ENCODE measurements at regions not wholly inside any gene's neighbourhood (a gene's known extent, or its start where the extent isn't known, plus 50 kb on each side); places are given as distances from the start of the nearest gene placed in this dataset.

GRCh38 chr6:6923605-6924004 is 184.2 kb upstream of the RREB1 start:
- TF ChIP-seq CTCF (IDR thresholded peaks at IDR 0.05) (no peak), POLR2A (IDR thresholded peaks at IDR 0.05) (no peak)
